SJCRH30 (cell line): ENCODE measurements at regions not wholly inside any gene's neighbourhood (a gene's known extent, or its start where the extent isn't known, plus 50 kb on each side); places are given as distances from the start of the nearest gene placed in this dataset.

ENCODE experiments used
- DNase-seq, 2 experiments: peaks; one replicate each; pipeline ENCODE4 v3.0.0-alpha.2; 2015 to 2020
- H3K27ac ChIP-seq: fragments of 250-450 bp; sonication (Bioruptor Pico); 2 replicates; pipeline ENCODE4 v1.5.1; 2020; ENCODE audit warnings: mild to moderate bottlenecking, moderate library complexity
- H3K27me3 ChIP-seq: fragments of 250-450 bp; sonication (Bioruptor Pico); 2 replicates; pipeline ENCODE4 v1.5.1; 2020; ENCODE audit warnings: mild to moderate bottlenecking, moderate library complexity
- H3K36me3 ChIP-seq: fragments of 250-450 bp; sonication (Bioruptor Pico); 2 replicates; pipeline ENCODE4 v1.5.1; 2020; ENCODE audit warnings: mild to moderate bottlenecking, moderate library complexity
- H3K4me1 ChIP-seq: fragments of 250-450 bp; sonication (Bioruptor Pico); 2 replicates; pipeline ENCODE4 v1.5.1; 2020; ENCODE audit warnings: mild to moderate bottlenecking, moderate library complexity
- H3K4me3 ChIP-seq: fragments of 250-450 bp; sonication (Bioruptor Pico); 2 replicates; pipeline ENCODE4 v1.5.1; 2020; ENCODE audit warnings: mild to moderate bottlenecking, moderate library complexity
- H3K9me3 ChIP-seq: fragments of 250-450 bp; sonication (Bioruptor Pico); replicated peaks from 2 replicates; pipeline ENCODE4 v1.5.1; 2020; ENCODE audit warnings: mild to moderate bottlenecking, moderate library complexity

GRCh38 chr16:54462771-54463170 is 176.2 kb upstream of the IRX3 start:
- Histone ChIP-seq H3K4me1 (no peaks in the 10 kb centered on the region), H3K27ac (no peak overlapping the region), H3K27me3 (no peaks in the 10 kb centered on the region), H3K9me3 (peaks cover 3% of the 10 kb centered on the region), H3K36me3 (no peaks in the 10 kb centered on the region), H3K4me3 (no peak overlapping the region)
- no peak for DNase-seq

GRCh38 chr16:54462151-54462651 is 175.6 kb upstream of the IRX3 start:
- no peaks in the 10 kb centered on the region for H3K36me3 ChIP-seq
- H3K4me3 ChIP-seq = no peak overlapping the region
- no peaks in the 10 kb centered on the region for H3K27me3 ChIP-seq
- DNase-seq = no peak
- H3K9me3 ChIP-seq = peaks cover 3% of the 10 kb centered on the region
- no peaks in the 10 kb centered on the region for H3K4me1 ChIP-seq
- H3K27ac ChIP-seq = no peak overlapping the region

- no peak for DNase-seq
- no peak overlapping the region for H3K27ac ChIP-seq
- H3K27me3 ChIP-seq = no peaks in the 10 kb centered on the region
- H3K36me3 ChIP-seq = no peaks in the 10 kb centered on the region
- H3K9me3 ChIP-seq = peaks cover 3% of the 10 kb centered on the region
- H3K4me3 ChIP-seq = no peak overlapping the region
- H3K4me1 ChIP-seq = no peaks in the 10 kb centered on the region
Observed at GRCh38 chr16:54460263-54460860, 173.8 kb upstream of the IRX3 start.

- no peak overlapping the region for H3K4me3 ChIP-seq
- no peaks in the 10 kb centered on the region for H3K27me3 ChIP-seq
- no peak for DNase-seq
- peaks cover 3% of the 10 kb centered on the region for H3K9me3 ChIP-seq
- H3K4me1 ChIP-seq = no peaks in the 10 kb centered on the region
- no peaks in the 10 kb centered on the region for H3K36me3 ChIP-seq
- no peak overlapping the region for H3K27ac ChIP-seq
Observed at GRCh38 chr16:54459509-54460262, 173.1 kb upstream of the IRX3 start.

GRCh38 chr16:54458923-54459322 is 172.3 kb upstream of the IRX3 start:
- Histone ChIP-seq H3K27ac (no peak overlapping the region), H3K36me3 (no peaks in the 10 kb centered on the region), H3K4me3 (no peak overlapping the region), H3K9me3 (peaks cover 3% of the 10 kb centered on the region; the same call in 1 of the 2 replicates), H3K27me3 (no peaks in the 10 kb centered on the region), H3K4me1 (no peaks in the 10 kb centered on the region)
- no peak for DNase-seq

- no peak for DNase-seq
- Histone ChIP-seq H3K27ac (no peak overlapping the region), H3K4me3 (no peak overlapping the region), H3K9me3 (no peaks in the 10 kb centered on the region), H3K27me3 (no peaks in the 10 kb centered on the region), H3K36me3 (no peaks in the 10 kb centered on the region), H3K4me1 (no peaks in the 10 kb centered on the region)
Observed at GRCh38 chr16:54456291-54456690, 169.7 kb upstream of the IRX3 start.

GRCh38 chr16:54455030-54455725 is 168.6 kb upstream of the IRX3 start:
- Histone ChIP-seq H3K4me3 (no peak overlapping the region), H3K27ac (no peak overlapping the region), H3K27me3 (no peaks in the 10 kb centered on the region), H3K4me1 (no peaks in the 10 kb centered on the region), H3K36me3 (no peaks in the 10 kb centered on the region), H3K9me3 (no peaks in the 10 kb centered on the region)
- DNase-seq = no peak

- DNase-seq = no peak
- Histone ChIP-seq H3K27ac (no peak overlapping the region), H3K27me3 (no peaks in the 10 kb centered on the region), H3K36me3 (no peaks in the 10 kb centered on the region), H3K4me1 (no peaks in the 10 kb centered on the region), H3K4me3 (no peak overlapping the region), H3K9me3 (no peaks in the 10 kb centered on the region)
Observed at GRCh38 chr16:54454616-54455015, 168.0 kb upstream of the IRX3 start.

GRCh38 chr16:54453871-54454270 is 167.3 kb upstream of the IRX3 start:
- H3K4me3 ChIP-seq = no peak overlapping the region
- H3K4me1 ChIP-seq = no peaks in the 10 kb centered on the region
- H3K27ac ChIP-seq = no peak overlapping the region
- H3K9me3 ChIP-seq = no peaks in the 10 kb centered on the region
- DNase-seq = no peak
- H3K36me3 ChIP-seq = no peaks in the 10 kb centered on the region
- no peaks in the 10 kb centered on the region for H3K27me3 ChIP-seq

- H3K36me3 ChIP-seq = no peaks in the 10 kb centered on the region
Observed at GRCh38 chr16:54447576-54448440, 161.2 kb upstream of the IRX3 start.

GRCh38 chr16:54446639-54447038 is 160.1 kb upstream of the IRX3 start:
- H3K9me3 ChIP-seq = no peaks in the 10 kb centered on the region
- H3K27me3 ChIP-seq = no peaks in the 10 kb centered on the region
- no peak overlapping the region for H3K4me3 ChIP-seq
- H3K36me3 ChIP-seq = no peaks in the 10 kb centered on the region
- H3K4me1 ChIP-seq = no peaks in the 10 kb centered on the region
- no peak overlapping the region for H3K27ac ChIP-seq
- DNase-seq = no peak

More at GRCh38 chr16:54447576-54448440, 161.2 kb upstream of the IRX3 start:
- H3K27ac ChIP-seq = no peak overlapping the region
- no peaks in the 10 kb centered on the region for H3K27me3 ChIP-seq
- no peaks in the 10 kb centered on the region for H3K9me3 ChIP-seq
- DNase-seq = no peak
- H3K4me3 ChIP-seq = no peak overlapping the region
- H3K4me1 ChIP-seq = no peaks in the 10 kb centered on the region

- Histone ChIP-seq H3K27ac (no peak overlapping the region), H3K36me3 (no peaks in the 10 kb centered on the region), H3K4me3 (no peak overlapping the region), H3K4me1 (no peaks in the 10 kb centered on the region), H3K9me3 (no peaks in the 10 kb centered on the region), H3K27me3 (no peaks in the 10 kb centered on the region)
- no peak for DNase-seq
Observed at GRCh38 chr16:54444851-54445458, 158.4 kb upstream of the IRX3 start.

GRCh38 chr16:54443839-54444238 is 157.3 kb upstream of the IRX3 start:
- Histone ChIP-seq H3K27me3 (no peaks in the 10 kb centered on the region), H3K4me1 (no peaks in the 10 kb centered on the region)
- DNase-seq = no peak

GRCh38 chr16:54443352-54443751 is 156.8 kb upstream of the IRX3 start:
- no peak overlapping the region for H3K4me3 ChIP-seq
- H3K27ac ChIP-seq = no peak overlapping the region
- no peaks in the 10 kb centered on the region for H3K4me1 ChIP-seq
- H3K9me3 ChIP-seq = no peaks in the 10 kb centered on the region
- no peaks in the 10 kb centered on the region for H3K27me3 ChIP-seq
- no peak for DNase-seq
- no peaks in the 10 kb centered on the region for H3K36me3 ChIP-seq

More at GRCh38 chr16:54443839-54444238, 157.3 kb upstream of the IRX3 start:
- Histone ChIP-seq H3K4me3 (no peak overlapping the region), H3K36me3 (no peaks in the 10 kb centered on the region), H3K27ac (no peak overlapping the region), H3K9me3 (no peaks in the 10 kb centered on the region)
